ENCODE measurements at regions not wholly inside any gene's neighbourhood (a gene's known extent, or its start where the extent isn't known, plus 50 kb on each side); places are given as distances from the start of the nearest gene placed in this dataset.

DNA sequence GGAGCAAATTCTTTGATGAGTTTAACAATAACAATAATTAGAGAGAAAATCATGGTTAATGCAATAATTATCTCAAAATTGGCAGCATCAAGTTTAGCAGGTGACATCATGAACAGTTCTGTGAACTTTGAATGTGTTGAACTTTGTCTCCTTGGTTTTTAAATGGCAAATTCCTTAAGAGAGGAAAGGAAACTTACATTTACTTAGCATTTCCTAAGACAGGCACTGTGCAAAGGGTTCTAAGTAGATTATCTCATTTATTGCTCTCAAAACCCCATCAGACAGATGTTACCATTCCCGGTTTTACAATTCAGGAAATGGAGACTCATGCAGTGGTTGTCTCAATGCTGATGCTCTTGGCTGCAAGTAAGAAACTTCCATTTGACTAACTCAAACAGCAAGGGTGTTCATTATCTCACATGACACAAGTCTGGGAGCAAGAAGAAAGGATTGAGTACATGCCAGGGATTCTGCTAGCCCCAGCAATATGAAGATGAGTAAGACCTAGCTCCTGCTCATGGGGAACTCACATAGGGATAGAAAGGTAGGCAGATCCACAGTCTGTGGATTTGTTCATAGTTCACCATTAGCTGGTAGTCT, 81.3 kb upstream of the ITGA6 start:
- TF ChIP-seq, protein P1, sequence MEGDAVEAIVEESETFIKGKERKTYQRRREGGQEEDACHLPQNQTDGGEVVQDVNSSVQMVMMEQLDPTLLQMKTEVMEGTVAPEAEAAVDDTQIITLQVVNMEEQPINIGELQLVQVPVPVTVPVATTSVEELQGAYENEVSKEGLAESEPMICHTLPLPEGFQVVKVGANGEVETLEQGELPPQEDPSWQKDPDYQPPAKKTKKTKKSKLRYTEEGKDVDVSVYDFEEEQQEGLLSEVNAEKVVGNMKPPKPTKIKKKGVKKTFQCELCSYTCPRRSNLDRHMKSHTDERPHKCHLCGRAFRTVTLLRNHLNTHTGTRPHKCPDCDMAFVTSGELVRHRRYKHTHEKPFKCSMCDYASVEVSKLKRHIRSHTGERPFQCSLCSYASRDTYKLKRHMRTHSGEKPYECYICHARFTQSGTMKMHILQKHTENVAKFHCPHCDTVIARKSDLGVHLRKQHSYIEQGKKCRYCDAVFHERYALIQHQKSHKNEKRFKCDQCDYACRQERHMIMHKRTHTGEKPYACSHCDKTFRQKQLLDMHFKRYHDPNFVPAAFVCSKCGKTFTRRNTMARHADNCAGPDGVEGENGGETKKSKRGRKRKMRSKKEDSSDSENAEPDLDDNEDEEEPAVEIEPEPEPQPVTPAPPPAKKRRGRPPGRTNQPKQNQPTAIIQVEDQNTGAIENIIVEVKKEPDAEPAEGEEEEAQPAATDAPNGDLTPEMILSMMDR (IDR thresholded peaks at IDR 0.05): no peak
- H3K36me3 ChIP-seq: no peaks in the 10 kb centered on the region
- no peak overlapping the region for H3K27ac ChIP-seq
- no peaks in the 10 kb centered on the region for H3K4me1 ChIP-seq (ENCODE audit: control insufficient read depth in 1 of 2, insufficient read depth in 1 of 2, low read depth in 1 of 2, low read length in 1 of 2)
- no peak overlapping the region for H3K4me3 ChIP-seq (ENCODE audit: low read depth in 1 of 2, low read length in 1 of 2)
- H3K27me3 ChIP-seq: no peaks in the 10 kb centered on the region
- no peaks in the 10 kb centered on the region for H3K9me3 ChIP-seq

DNA sequence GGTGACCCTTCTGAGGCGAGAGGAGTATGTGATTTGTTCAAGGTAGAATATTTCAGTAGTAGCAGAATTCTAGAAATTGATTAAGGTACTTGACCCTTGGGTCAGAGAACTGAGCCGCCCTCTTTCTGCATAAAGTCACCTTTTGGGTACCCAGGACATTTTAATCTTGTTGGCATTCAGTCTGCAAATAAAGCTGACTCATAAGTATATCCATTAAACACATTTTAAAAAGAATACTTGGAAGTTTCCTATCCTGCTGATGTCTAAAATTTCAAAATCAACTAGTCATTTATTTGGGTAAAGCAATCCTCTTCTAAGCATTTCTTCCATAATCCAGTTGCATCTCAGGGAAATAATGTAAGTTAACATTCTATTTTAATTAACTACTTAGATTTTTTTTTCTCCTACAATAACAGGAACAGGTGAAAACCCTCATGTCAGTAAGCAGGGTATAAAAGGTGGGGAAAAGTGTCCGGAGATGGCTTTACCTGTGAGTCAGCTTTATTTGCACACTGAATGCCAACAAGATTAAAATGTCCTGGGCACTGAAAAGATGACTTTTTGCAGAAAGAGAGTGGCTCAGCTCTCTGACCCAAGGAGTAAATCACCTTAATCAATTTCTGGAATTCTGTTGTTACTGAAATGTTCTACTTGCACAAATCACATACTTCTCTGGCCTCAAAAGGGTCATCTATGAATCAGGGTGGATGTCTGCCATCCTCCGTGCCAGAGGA, 78.7 kb upstream of the ITGA6 start:
- TF ChIP-seq, protein P1 (IDR thresholded peaks at IDR 0.05): no peak
- H3K4me3 ChIP-seq (ENCODE audit: low read depth in 1 of 2, low read length in 1 of 2): no peak overlapping the region
- H3K36me3 ChIP-seq: no peaks in the 10 kb centered on the region
- no peaks in the 10 kb centered on the region for H3K27me3 ChIP-seq
- H3K9me3 ChIP-seq: no peaks in the 10 kb centered on the region
- no peak overlapping the region for H3K27ac ChIP-seq
- no peaks in the 10 kb centered on the region for H3K4me1 ChIP-seq (ENCODE audit: control insufficient read depth in 1 of 2, insufficient read depth in 1 of 2, low read depth in 1 of 2, low read length in 1 of 2)

DNA sequence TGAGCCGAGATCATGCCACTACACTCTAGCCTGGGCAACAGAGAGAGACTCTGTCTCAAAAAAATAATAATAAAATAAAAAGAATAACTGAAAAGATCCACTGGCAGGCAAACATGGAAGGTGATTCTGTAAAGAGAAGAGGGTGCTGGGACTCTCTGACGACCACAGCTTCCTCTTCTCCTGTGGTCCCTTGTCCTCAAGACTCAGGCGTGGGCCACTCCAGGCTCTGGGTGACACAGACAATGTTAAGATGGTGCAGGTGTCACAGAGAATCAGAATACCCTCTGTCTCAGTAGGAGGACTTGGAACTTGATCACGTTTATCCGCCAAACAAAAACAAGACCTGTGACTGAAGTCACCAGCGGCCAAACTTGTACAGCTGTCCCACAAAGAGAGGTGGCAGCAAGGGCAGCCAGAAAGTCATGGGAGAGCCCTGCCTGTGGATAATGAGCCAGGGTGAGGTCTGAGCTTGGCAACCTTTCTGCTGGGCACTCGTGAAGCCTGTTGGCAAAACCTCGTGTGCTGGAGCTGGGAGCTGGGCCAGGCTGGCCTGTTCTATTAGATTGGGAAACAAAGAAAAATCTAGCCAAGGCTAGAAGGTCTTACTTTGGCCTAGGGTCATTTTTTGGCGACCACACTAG, 76.4 kb upstream of the ITGA6 start:
- Histone ChIP-seq H3K27ac (no peak overlapping the region), H3K4me1 (ENCODE audit: control insufficient read depth in 1 of 2, insufficient read depth in 1 of 2, low read depth in 1 of 2, low read length in 1 of 2) (no peaks in the 10 kb centered on the region), H3K36me3 (no peaks in the 10 kb centered on the region), H3K27me3 (no peaks in the 10 kb centered on the region), H3K4me3 (ENCODE audit: low read depth in 1 of 2, low read length in 1 of 2) (no peak overlapping the region), H3K9me3 (no peaks in the 10 kb centered on the region)
- TF ChIP-seq, protein P1 (IDR thresholded peaks at IDR 0.05): no peak

DNA sequence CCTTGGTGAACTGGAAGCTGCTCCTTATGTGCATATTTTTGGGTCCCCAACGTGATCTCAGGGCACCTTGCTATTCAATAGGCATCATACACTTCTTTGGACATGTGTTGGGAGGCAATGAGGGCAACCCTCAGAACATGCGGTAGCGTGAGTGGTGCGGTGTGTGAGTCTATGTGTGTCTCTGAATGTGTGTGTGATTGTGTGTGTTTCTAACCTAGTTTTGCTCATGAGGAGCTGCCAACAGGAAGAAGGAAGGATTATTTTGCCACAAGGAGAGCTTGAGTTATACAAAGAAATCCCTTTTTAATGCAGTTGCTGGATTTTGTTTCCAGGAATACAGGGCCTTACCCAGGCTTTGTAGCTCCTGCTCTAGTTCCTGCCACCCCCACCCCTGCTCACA, 75.8 kb upstream of the ITGA6 start:
- Histone ChIP-seq H3K36me3 (no peaks in the 10 kb centered on the region), H3K9me3 (no peaks in the 10 kb centered on the region), H3K27me3 (no peaks in the 10 kb centered on the region), H3K4me3 (ENCODE audit: low read depth in 1 of 2, low read length in 1 of 2) (no peak overlapping the region), H3K27ac (no peak overlapping the region), H3K4me1 (ENCODE audit: control insufficient read depth in 1 of 2, insufficient read depth in 1 of 2, low read depth in 1 of 2, low read length in 1 of 2) (no peaks in the 10 kb centered on the region)
- TF ChIP-seq, protein P1 (IDR thresholded peaks at IDR 0.05): no peak

DNA sequence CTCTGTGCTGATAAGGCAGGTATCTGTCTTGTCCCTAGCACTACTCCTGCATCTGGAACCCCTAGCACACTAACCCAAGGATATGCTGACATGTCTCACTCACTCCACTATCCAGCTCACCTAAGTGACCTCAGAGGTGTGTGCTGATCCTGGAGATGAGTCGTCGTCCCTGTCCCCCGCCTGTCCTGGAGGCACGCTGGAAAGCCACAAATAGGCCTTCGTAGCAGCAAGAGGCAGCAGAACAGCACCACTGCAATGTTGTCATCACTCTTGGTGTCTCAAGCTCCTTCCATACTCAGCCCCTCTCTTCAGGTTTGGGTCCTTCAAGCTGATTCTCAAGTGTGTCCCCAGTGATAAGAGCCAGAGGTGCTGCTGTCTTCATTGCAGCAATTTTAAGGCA, 73.0 kb upstream of the ITGA6 start:
- no peaks in the 10 kb centered on the region for H3K27me3 ChIP-seq
- H3K36me3 ChIP-seq: no peaks in the 10 kb centered on the region
- TF ChIP-seq, protein P1 (IDR thresholded peaks at IDR 0.05): no peak
- no peaks in the 10 kb centered on the region for H3K9me3 ChIP-seq
- H3K4me3 ChIP-seq (ENCODE audit: low read depth in 1 of 2, low read length in 1 of 2): no peak overlapping the region
- no peak overlapping the region for H3K27ac ChIP-seq
- H3K4me1 ChIP-seq (ENCODE audit: control insufficient read depth in 1 of 2, insufficient read depth in 1 of 2, low read depth in 1 of 2, low read length in 1 of 2): no peaks in the 10 kb centered on the region

All from neutrophil (primary cell).